ENCODE measurements at regions not wholly inside any gene's neighbourhood (a gene's known extent, or its start where the extent isn't known, plus 50 kb on each side); places are given as distances from the start of the nearest gene placed in this dataset.

GRCh38 chr4:26253968-26254367, 66.8 kb upstream of the RBPJ start:
- TF ChIP-seq CTCF (IDR thresholded peaks at IDR 0.05) (no peak), POLR2AphosphoS5 (IDR thresholded peaks at IDR 0.05) (no peak)

Data from esophagus muscularis mucosa (tissue), 3 donors.